Smooth muscle cell (in vitro differentiated cells): ENCODE measurements at regions not wholly inside any gene's neighbourhood (a gene's known extent, or its start where the extent isn't known, plus 50 kb on each side); places are given as distances from the start of the nearest gene placed in this dataset.

Experiments used
- DNase-seq: peaks from one replicate; lab custom pipeline; 2025; ENCODE audit not compliant: unreplicated experiment; lab: John Stamatoyannopoulos, UW
- H2AFZ ChIP-seq: fragments of 200-600 bp; sonication (generic); 2 replicates; pipeline ENCODE4 v1.6.0; 2016; ENCODE audit warnings: antibody characterized with exemption, low read depth, mild to moderate bottlenecking
- H3F3A ChIP-seq: fragments of 200-600 bp; sonication (generic); 2 replicates; pipeline ENCODE4 v1.6.0; 2017; ENCODE audit warnings: antibody characterized with exemption, low read depth
- H3K27ac ChIP-seq: fragments of 200-600 bp; sonication (generic); 2 replicates; pipeline ENCODE4 v1.5.1; 2016; ENCODE audit warnings: low read depth, mild to moderate bottlenecking
- H3K27me3 ChIP-seq: fragments of 200-600 bp; sonication (generic); 2 replicates; pipeline ENCODE4 v1.6.1; 2016; ENCODE audit warnings: low read depth, mild to moderate bottlenecking
- H3K36me3 ChIP-seq: fragments of 200-600 bp; sonication (generic); 2 replicates; pipeline ENCODE4 v1.5.1; 2016; ENCODE audit warnings: low read depth
- H3K4me1 ChIP-seq: fragments of 200-600 bp; sonication (generic); 2 replicates; pipeline ENCODE4 v1.5.1; 2016; ENCODE audit warnings: low read depth
- H3K4me2 ChIP-seq: fragments of 200-600 bp; sonication (generic); 2 replicates; pipeline ENCODE4 v1.6.0; 2016; ENCODE audit warnings: mild to moderate bottlenecking
- H3K4me3 ChIP-seq: fragments of 200-600 bp; sonication (generic); 2 replicates; pipeline ENCODE4 v1.5.1; 2016; ENCODE audit warnings: mild to moderate bottlenecking
- H3K79me2 ChIP-seq: fragments of 200-600 bp; sonication (generic); 2 replicates; pipeline ENCODE4 v1.6.0; 2016; ENCODE audit warnings: low read depth, mild to moderate bottlenecking
- H3K9ac ChIP-seq: fragments of 200-600 bp; sonication (generic); 2 replicates; pipeline ENCODE4 v1.6.0; 2016; ENCODE audit warnings: low read depth
- H3K9me3 ChIP-seq: fragments of 200-600 bp; sonication (generic); replicated peaks from 2 replicates; pipeline ENCODE4 v1.5.1; 2016; ENCODE audit warnings: low read depth
- H4K20me1 ChIP-seq: fragments of 200-600 bp; sonication (generic); 2 replicates; pipeline ENCODE4 v1.6.0; 2016; ENCODE audit warnings: low read depth
- CTCF ChIP-seq: fragments of 200-600 bp; sonication (generic); IDR thresholded peaks from 2 replicates; pipeline ENCODE4 v1.5.1; 2017; ENCODE audit warnings: borderline replicate concordance, mild to moderate bottlenecking, antibody characterized with exemption; ENCODE audit not compliant: insufficient read depth, poor library complexity, severe bottlenecking
- WGBS: methylation state at CpG from one replicate; pipeline ENCODE4 v1.1.7; 2016; ENCODE audit warnings: low lambda C conversion rate; 5-methylcytosine and 5-hydroxymethylcytosine counted together

- no peaks in the 10 kb centered on the region for H3K4me1 ChIP-seq
- peak overlapping the region; percentile 49 for H2AFZ ChIP-seq
- no peaks in the 10 kb centered on the region for H3K9me3 ChIP-seq
- H4K20me1 ChIP-seq, result no peaks in the 10 kb centered on the region
- DNase-seq, result no peak
- WGBS, result 86% methylated on average over 9 of the region's 9 CpGs
- H3K79me2 ChIP-seq, result no peaks in the 10 kb centered on the region
- TF ChIP-seq CTCF, result no peak
- no peaks in the 10 kb centered on the region for H3K36me3 ChIP-seq
- peak overlapping the region; percentile 15 for H3K4me2 ChIP-seq
- H3K27ac ChIP-seq, result no peak overlapping the region
- no peaks in the 10 kb centered on the region for H3F3A ChIP-seq
- H3K9ac ChIP-seq, result no peak overlapping the region
- H3K4me3 ChIP-seq, result no peak overlapping the region
- H3K27me3 ChIP-seq, result no peaks in the 10 kb centered on the region
These were observed 56.5 kb upstream of the HDGFL1 start for GRCh38 chr6:22512686-22513427.

- no peak for TF ChIP-seq CTCF
- Histone ChIP-seq H3K4me1 (no peaks in the 10 kb centered on the region), H4K20me1 (no peaks in the 10 kb centered on the region), H3K27me3 (no peaks in the 10 kb centered on the region), H3K9me3 (no peaks in the 10 kb centered on the region), H2AFZ (no peak overlapping the region), H3K27ac (no peak overlapping the region), H3K36me3 (no peaks in the 10 kb centered on the region), H3K9ac (no peak overlapping the region), H3K79me2 (no peaks in the 10 kb centered on the region), H3F3A (no peaks in the 10 kb centered on the region), H3K4me3 (no peak overlapping the region), H3K4me2 (no peak overlapping the region)
- DNase-seq, result no peak
- WGBS, result 87% methylated on average over 9 of the region's 9 CpGs
These were observed 55.7 kb upstream of the HDGFL1 start for GRCh38 chr6:22513667-22514066.

- 94% methylated on average over 2 of the region's 2 CpGs for WGBS
- no peak for DNase-seq
- Histone ChIP-seq H3K9me3 (no peaks in the 10 kb centered on the region), H3K36me3 (no peaks in the 10 kb centered on the region), H4K20me1 (no peaks in the 10 kb centered on the region), H3K27me3 (no peaks in the 10 kb centered on the region), H3K9ac (no peak overlapping the region), H3K4me1 (no peaks in the 10 kb centered on the region), H3K79me2 (no peaks in the 10 kb centered on the region), H3K4me2 (no peak overlapping the region), H3K4me3 (no peak overlapping the region), H3K27ac (no peak overlapping the region), H2AFZ (no peak overlapping the region), H3F3A (no peaks in the 10 kb centered on the region)
- no peak for TF ChIP-seq CTCF
These were observed 50.1 kb upstream of the HDGFL1 start for GRCh38 chr6:22519237-22519636.
